ENCODE measurements at regions not wholly inside any gene's neighbourhood (a gene's known extent, or its start where the extent isn't known, plus 50 kb on each side); places are given as distances from the start of the nearest gene placed in this dataset.
A peak's percentile ranks its signal among the peaks of the same experiment; 100 is the strongest.

GRCh38 chr2:239884051-239884405 is 141.1 kb downstream of the NDUFA10 start:
- FAIRE-seq (no peak), DNase-seq (ENCODE audit: low spot score in 2 of 2) (no peak)

DNA sequence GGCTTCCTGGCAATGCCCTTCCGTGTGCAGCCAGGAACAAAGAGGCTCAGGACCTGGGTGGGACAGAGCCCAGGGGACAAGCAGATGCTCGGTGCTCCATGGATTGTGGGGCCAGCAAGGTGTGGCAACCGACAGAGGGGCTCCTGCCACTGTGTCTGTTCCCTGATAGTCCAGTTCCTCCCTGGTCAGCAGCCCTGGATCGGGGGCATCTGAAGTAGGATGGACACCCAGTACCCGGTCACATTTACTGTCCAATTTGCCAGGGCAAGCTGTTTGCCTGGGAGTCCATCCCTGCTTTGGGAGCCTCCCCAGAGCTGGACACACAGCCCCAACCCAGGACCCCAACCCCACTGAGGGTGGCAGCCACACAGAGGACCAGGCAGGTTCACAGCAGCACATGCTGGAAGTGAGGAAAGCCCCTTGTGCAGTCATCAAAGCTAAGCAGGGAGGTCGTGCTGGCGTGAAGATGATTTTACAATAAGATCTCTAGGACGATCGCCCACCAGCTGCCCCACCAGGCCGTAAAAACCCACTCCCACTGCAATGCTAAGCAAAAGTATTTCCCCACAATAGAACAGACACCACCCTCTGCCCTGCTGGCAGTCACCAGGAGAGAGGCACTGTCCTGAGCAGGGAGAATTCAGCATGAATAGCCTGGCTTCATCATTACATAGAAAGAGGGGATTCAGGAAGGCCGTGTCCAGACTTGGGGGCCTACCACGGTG is 141.7 kb downstream of the NDUFA10 start:
- DNase-seq (ENCODE audit: low spot score in 2 of 2) (no peak), FAIRE-seq (no peak)

GRCh38 chr2:239882781-239883180 is 142.4 kb downstream of the NDUFA10 start:
- FAIRE-seq (no peak), DNase-seq (ENCODE audit: low spot score in 2 of 2) (no peak)

DNA sequence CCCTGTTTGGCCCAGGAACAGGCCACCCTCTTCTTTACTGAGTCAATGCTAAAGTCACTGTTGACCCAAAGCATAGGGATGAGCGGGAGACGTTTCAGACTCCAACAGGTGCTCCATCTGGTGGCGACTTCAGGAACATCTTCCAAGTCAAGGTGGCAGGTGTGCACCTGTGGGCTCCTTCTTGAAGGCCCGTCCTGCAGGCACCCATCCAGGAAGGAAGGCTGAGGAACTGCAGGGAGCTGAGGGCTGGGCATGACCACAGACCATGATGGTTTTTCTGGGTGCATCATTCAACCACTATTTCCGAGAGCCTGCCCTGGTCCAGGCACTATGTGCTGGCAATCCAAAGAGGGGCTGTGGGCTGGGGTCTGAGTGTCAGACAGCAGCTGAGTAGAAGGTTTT is 142.8 kb downstream of the NDUFA10 start:
- FAIRE-seq (no peak), DNase-seq (ENCODE audit: low spot score in 2 of 2) (peak in 1 of 2 donors; percentile 34)

DNA sequence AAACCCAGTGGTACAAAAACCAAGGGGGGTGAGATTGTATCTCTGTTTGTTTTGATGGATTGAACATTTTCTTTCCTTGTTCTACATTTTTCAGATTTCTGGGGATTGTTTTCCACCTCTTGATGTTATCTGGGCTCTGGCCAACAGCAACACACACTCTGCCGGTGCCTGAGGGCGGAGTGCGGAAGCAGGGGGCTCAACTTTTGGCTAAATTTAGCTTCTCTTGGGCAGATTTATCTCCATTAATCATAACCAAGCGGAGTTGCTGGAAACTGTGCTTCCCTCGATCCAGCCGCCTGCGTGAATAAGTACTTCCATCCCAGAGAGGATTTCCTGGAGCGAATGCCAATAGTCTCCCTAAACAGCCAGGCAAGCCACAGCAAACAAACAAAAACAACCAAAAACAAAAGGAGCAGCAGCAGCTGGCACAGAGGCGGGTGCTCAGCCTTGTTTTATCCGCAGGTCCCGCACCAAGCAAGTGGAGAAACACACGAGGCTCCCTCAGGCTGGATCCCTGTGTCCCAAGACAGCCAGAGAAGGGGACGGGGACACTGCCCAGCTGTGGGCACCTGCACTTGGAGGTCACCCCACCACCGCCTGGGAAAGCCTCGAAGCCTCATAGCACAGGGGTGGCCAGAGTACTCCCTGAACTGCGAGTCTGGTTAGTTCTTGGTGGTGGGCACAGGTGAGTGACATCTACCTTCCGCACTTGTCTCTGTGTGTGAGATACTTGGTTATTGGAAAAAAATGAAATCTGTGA is 143.4 kb downstream of the NDUFA10 start:
- DNase-seq (ENCODE audit: low spot score in 2 of 2) (peak in 1 of 2 donors; percentile 36), FAIRE-seq (no peak)

GRCh38 chr2:239881031-239881471 is 144.1 kb downstream of the NDUFA10 start:
- FAIRE-seq (no peak), DNase-seq (ENCODE audit: low spot score in 2 of 2) (no peak)

- FAIRE-seq: no peak
These were observed 144.7 kb downstream of the NDUFA10 start for GRCh38 chr2:239880396-239880795.

DNA sequence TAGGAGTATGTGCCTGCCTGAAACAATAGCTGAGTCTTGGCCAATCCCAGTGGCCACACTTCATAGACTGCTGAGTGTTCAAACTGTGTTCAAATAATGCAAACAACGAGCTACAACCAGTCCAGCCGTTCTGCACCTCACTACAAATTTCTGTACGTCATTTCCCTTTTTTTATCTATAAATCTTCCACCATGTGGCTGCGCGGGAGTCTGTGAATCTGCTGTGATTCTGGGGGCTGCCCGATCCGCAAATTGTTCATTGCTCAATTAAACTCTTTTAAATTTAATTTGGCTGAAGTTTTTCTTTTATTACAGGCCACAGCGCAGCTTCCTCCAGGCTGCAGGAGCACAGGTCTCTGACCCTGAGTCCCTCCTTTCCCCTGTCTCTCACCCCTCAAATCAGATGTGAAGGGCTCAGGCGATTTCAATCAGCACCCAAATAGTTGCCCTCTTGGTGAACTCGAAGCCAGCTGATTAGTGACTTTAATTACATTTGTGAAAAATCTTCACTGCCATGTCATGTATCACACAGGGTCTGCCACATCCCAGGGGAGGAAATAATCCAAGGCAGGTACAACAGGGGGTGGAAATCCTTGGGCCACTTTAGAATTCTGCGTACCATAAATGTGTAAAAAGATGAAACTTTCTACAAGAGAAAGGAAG is 145.6 kb downstream of the NDUFA10 start:
- no peak for FAIRE-seq
- no peak for DNase-seq (ENCODE audit: low spot score in 2 of 2)

More at GRCh38 chr2:239880396-239880795, 144.7 kb downstream of the NDUFA10 start:
- DNase-seq (ENCODE audit: low spot score in 2 of 2): no peak

GRCh38 chr2:239878686-239879085 is 146.5 kb downstream of the NDUFA10 start:
- FAIRE-seq: no peak
- no peak for DNase-seq (ENCODE audit: low spot score in 2 of 2)

DNA sequence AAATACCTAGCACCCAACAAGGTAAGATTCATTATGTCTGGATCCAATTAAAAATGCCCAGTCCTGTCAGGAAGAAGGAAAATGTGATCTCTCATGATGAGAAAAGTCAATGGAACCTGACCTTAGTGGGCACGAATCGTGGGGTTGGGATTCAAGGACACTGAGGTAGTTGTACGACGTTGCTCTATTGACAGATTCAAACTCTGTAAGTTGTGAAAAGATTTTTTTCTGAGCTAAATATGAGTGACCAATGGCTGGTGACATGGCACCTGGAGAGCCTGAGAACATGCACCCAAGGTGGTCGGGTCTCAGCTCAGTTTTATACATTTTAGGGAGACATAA is 148.2 kb downstream of the NDUFA10 start:
- DNase-seq (ENCODE audit: low spot score in 2 of 2): no peak
- no peak for FAIRE-seq

GRCh38 chr2:239876271-239876947 is 148.7 kb downstream of the NDUFA10 start:
- DNase-seq (ENCODE audit: low spot score in 2 of 2) (no peak), FAIRE-seq (no peak)

- FAIRE-seq (no peak), DNase-seq (ENCODE audit: low spot score in 2 of 2) (no peak)
These were observed 150.3 kb downstream of the NDUFA10 start for GRCh38 chr2:239874636-239875356.

GRCh38 chr2:239873656-239874635 is 151.2 kb downstream of the NDUFA10 start:
- no peak for FAIRE-seq
- peak in 1 of 2 donors; percentile 49 for DNase-seq (ENCODE audit: low spot score in 2 of 2)

- DNase-seq (ENCODE audit: low spot score in 2 of 2): no peak
- FAIRE-seq: no peak
These were observed 153.4 kb downstream of the NDUFA10 start for GRCh38 chr2:239871481-239872435.

GRCh38 chr2:239870863-239871262 is 154.3 kb downstream of the NDUFA10 start:
- FAIRE-seq (no peak), DNase-seq (ENCODE audit: low spot score in 2 of 2) (no peak)

- FAIRE-seq (no peak), DNase-seq (ENCODE audit: low spot score in 2 of 2) (no peak)
These were observed 154.9 kb downstream of the NDUFA10 start for GRCh38 chr2:239870276-239870675.

DNA sequence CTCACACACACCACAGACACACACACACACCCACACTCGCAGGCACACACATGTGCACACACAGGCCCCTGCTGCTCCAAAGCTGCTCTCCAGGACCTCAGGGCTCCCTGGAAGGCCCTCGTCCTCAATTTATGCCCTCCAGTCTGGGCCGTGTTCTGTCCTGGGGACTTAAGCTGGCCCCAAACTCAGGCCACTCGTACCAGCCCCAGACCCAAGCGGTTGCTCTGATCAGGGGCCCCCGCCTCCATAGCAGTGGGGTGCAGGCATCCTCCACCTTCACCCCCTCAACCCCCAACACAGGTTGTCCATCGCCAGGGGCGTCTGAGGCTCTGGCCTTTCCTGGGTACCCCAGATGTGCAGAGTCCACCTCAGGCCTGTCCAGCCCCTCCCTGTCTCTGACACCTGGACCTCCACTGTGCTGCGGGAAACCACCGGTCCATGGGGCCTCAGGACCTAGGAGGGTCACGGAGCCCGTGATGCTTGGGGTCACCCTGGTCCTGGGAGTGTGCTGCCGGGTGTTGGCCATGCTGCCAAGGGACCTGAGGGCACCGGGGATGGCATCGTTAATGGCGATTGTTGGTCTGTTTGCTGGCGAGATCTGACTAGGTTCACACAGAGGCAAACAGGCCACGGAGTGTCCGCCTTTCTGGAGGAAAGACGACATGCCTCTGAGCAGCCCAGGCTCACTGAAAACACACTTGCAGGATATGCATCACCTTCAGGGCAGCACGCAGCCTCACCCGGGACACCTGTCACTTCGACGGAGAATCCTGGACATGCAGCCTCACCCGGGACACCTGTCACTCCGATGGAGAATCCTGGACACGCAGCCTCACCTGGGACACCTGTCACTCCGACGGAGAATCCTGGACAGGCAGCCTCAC is 155.6 kb downstream of the NDUFA10 start:
- FAIRE-seq: no peak

More for the DNA sequence above, 155.6 kb downstream of the NDUFA10 start:
- no peak for DNase-seq (ENCODE audit: low spot score in 2 of 2)

All from frontal cortex (tissue), 3 donors.